B cell (primary cell): ENCODE measurements at regions not wholly inside any gene's neighbourhood (a gene's known extent, or its start where the extent isn't known, plus 50 kb on each side); places are given as distances from the start of the nearest gene placed in this dataset.
A peak's percentile ranks its signal among the peaks of the same experiment; 100 is the strongest.

Source experiments
- ATAC-seq: fragments of 200-7000 bp; cut with Tn5 transposase; one replicate; pipeline ENCODE4 v1.10.0; 2021; ENCODE audit warnings: low read depth, mild to moderate bottlenecking, moderate number of reproducible peaks, moderate library complexity
- CTCF ChIA-PET: fragments of 350-600 bp; sonication (Branson Sonifier 250); formaldehyde crosslinking; loops from one replicate; lab custom pipeline; 2021; ENCODE audit warnings: antibody characterized with exemption, inconsistent platforms; lab: Charles Lee
- POLR2A ChIA-PET: fragments of 350-600 bp; sonication (Branson Sonifier 250); formaldehyde crosslinking; loops from one replicate; lab custom pipeline; 2021; ENCODE audit warnings: antibody characterized with exemption; lab: Charles Lee
- DNase-seq: peaks from one replicate; pipeline ENCODE4 v3.0.0; 2013
- H2AFZ ChIP-seq: 2 replicates; pipeline ENCODE4 v1.6.1; 2012; ENCODE audit warnings: mild to moderate bottlenecking, low read depth, low read length; ENCODE audit not compliant: insufficient read depth, poor library complexity, severe bottlenecking
- H3K27ac ChIP-seq, 2 donors: 1 replicate in 1 of 2; 2 replicates in 1 of 2; pipeline ENCODE4 v1.5.1; 2012 to 2013; ENCODE audit warnings: low read length in 2 of 2, mild to moderate bottlenecking in 2 of 2, moderate library complexity in 1 of 2
- H3K27me3 ChIP-seq, 4 experiments: fragments of 200-600 bp in 1 of 4; sonication (generic) in 1 of 4; replicated peaks in 1 of 4; 1 replicate in 2 of 4; 2 replicates in 2 of 4; pipeline versions ENCODE4 v1.6.1 to v1.7.0; 2013 to 2016; ENCODE audit warnings: low read length in 3 of 4, mild to moderate bottlenecking in 2 of 4, mixed read lengths in 1 of 4, moderate library complexity in 1 of 4; ENCODE audit not compliant: insufficient read depth in 4 of 4, control insufficient read depth in 3 of 4; ENCODE audit errors: control extremely low read depth in 1 of 4
- H3K36me3 ChIP-seq, 2 experiments: replicated peaks in 1 of 2; 1 replicate in 1 of 2; 2 replicates in 1 of 2; pipeline versions ENCODE4 v1.6.1 to v1.7.1; 2013; ENCODE audit warnings: low read length in 1 of 2; ENCODE audit not compliant: insufficient read depth in 2 of 2, control insufficient read depth in 1 of 2; ENCODE audit errors: control extremely low read depth in 1 of 2, extremely low read depth in 1 of 2
- H3K4me1 ChIP-seq, 2 donors: fragments of 200-600 bp in 1 of 2; sonication (generic) in 1 of 2; 1 replicate in 1 of 2; 2 replicates in 1 of 2; pipeline versions ENCODE4 v1.5.1 to v1.6.1; 2013 to 2017; ENCODE audit warnings: low read length in 2 of 2; ENCODE audit not compliant: control insufficient read depth in 2 of 2, insufficient read depth in 2 of 2
- H3K4me2 ChIP-seq: replicated peaks from 2 replicates; pipeline ENCODE3; 2012; ENCODE audit warnings: mild to moderate bottlenecking, low read depth, low read length; ENCODE audit not compliant: poor library complexity, severe bottlenecking
- H3K4me3 ChIP-seq, 5 experiments: fragments of 200-600 bp in 1 of 5; sonication (generic) in 1 of 5; 1 replicate in 3 of 5; 2 replicates in 2 of 5; pipeline versions ENCODE4 v1.5.1 to v1.7.0; 2011 to 2016; ENCODE audit warnings: low read length in 4 of 5, mild to moderate bottlenecking in 4 of 5, low read depth in 2 of 5, control low read depth in 1 of 5, moderate library complexity in 1 of 5; ENCODE audit not compliant: insufficient read depth in 1 of 5; ENCODE audit errors: control extremely low read depth in 1 of 5, extremely low read depth in 1 of 5
- H3K79me2 ChIP-seq: fragments of 200-600 bp; sonication (generic); one replicate; pipeline ENCODE4 v1.6.0; 2016; ENCODE audit warnings: low read length; ENCODE audit not compliant: control insufficient read depth, insufficient read depth
- H3K9ac ChIP-seq: fragments of 200-600 bp; sonication (generic); 2 replicates; pipeline ENCODE4 v1.6.1; 2017; ENCODE audit warnings: mild to moderate bottlenecking, low read length, moderate library complexity
- H3K9me3 ChIP-seq, 3 donors: one replicate each; pipeline versions ENCODE4 v1.6.1 to v1.7.1; 2013; ENCODE audit warnings: low read length in 2 of 3; ENCODE audit not compliant: control insufficient read depth in 2 of 3, insufficient read depth in 1 of 3; ENCODE audit errors: control extremely low read depth in 1 of 3
- H4K20me1 ChIP-seq: 2 replicates; pipeline ENCODE4 v1.6.0; 2012; ENCODE audit warnings: mild to moderate bottlenecking, low read length; ENCODE audit not compliant: insufficient read depth, control insufficient read depth, poor library complexity, severe bottlenecking
- H3K27ac Mint-ChIP-seq: one replicate; pipeline ENCODE4 v1.8.0; 2021; ENCODE audit warnings: mixed read lengths
- H3K27me3 Mint-ChIP-seq: one replicate; pipeline ENCODE4 v1.8.0; 2021; ENCODE audit warnings: mixed read lengths
- H3K4me1 Mint-ChIP-seq: one replicate; pipeline ENCODE4 v1.8.0; 2021; ENCODE audit warnings: mixed read lengths
- H3K4me3 Mint-ChIP-seq: one replicate; pipeline ENCODE4 v1.8.0; 2021; ENCODE audit warnings: mixed read lengths
- H3K9me3 Mint-ChIP-seq: one replicate; pipeline ENCODE4 v1.8.0; 2022; ENCODE audit warnings: mixed read lengths; ENCODE audit not compliant: insufficient read depth
- EZH2 ChIP-seq: IDR thresholded peaks from 2 replicates; pipeline ENCODE4 v1.6.1; 2012; ENCODE audit warnings: borderline replicate concordance, low read depth, mild to moderate bottlenecking, moderate library complexity, low read length; ENCODE audit not compliant: insufficient read depth, poor library complexity, severe bottlenecking
- WGBS: methylation state at CpG from one replicate; pipeline ENCODE4 v1.1.5; 2013; ENCODE audit warnings: missing lambda C conversion rate; ENCODE audit not compliant: insufficient coverage; 5-methylcytosine and 5-hydroxymethylcytosine counted together
- intact Hi-C: fragments of 100-400 bp; cut with micrococcal nuclease; formaldehyde crosslinking; loops from one replicate; pipeline ENCODE4 v1.10.0; 2022
- TF ChIP-seq, protein P1 (sequence below): fragments of 200-600 bp; IDR thresholded peaks from one replicate; pipeline ENCODE4 v1.8.0; 2022; ENCODE audit warnings: antibody characterized with exemption, mild to moderate bottlenecking

DNA sequence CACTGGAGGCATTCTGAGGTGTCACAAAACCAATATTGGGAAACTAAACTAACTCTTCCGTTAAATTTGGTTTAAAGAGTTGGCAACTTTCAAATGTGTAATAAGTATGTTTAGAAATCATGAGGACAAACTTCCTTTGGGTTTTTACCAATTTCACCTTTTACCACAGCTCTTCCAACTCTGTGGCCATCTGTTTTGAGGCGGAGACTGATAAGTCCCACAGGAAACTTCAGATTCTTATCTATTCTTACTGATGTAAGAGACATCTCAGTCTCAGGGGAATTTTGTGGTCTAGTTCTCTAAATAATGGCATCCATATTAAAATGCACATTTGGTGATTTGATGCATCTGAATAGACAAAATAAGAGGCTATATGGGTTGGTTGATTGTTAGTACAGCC lies 229.2 kb upstream of the AFF2 start:
- peak; percentile 12 for DNase-seq
- CTCF ChIA-PET = no interaction called here
- WGBS = no CpG with 5 or more reads among the region's 2 CpGs
- peaks cover 23% of the 10 kb centered on the region for H3K4me1 Mint-ChIP-seq
- Histone ChIP-seq H3K9me3 (no peaks in the 10 kb centered on the region), H2AFZ (no peak overlapping the region), H3K4me3 (no peak overlapping the region), H3K27me3 (no peaks in the 10 kb centered on the region), H3K27ac (peak overlapping the region; percentile 36 to 75), H3K79me2 (no peaks in the 10 kb centered on the region), H4K20me1 (no peaks in the 10 kb centered on the region), H3K4me2 (no peak overlapping the region), H3K4me1 (peaks cover 19 to 22% of the 10 kb centered on the region in 2 donors), H3K36me3 (no peaks in the 10 kb centered on the region), H3K9ac (no peak overlapping the region)
- POLR2A ChIA-PET = no interaction called here
- no peak overlapping the region for H3K27ac Mint-ChIP-seq
- no peak overlapping the region for H3K4me3 Mint-ChIP-seq
- intact Hi-C loops = no loop called here
- no peaks in the 10 kb centered on the region for H3K27me3 Mint-ChIP-seq
- ATAC-seq = no peak
- no peaks in the 10 kb centered on the region for H3K9me3 Mint-ChIP-seq
- TF ChIP-seq, protein P1, sequence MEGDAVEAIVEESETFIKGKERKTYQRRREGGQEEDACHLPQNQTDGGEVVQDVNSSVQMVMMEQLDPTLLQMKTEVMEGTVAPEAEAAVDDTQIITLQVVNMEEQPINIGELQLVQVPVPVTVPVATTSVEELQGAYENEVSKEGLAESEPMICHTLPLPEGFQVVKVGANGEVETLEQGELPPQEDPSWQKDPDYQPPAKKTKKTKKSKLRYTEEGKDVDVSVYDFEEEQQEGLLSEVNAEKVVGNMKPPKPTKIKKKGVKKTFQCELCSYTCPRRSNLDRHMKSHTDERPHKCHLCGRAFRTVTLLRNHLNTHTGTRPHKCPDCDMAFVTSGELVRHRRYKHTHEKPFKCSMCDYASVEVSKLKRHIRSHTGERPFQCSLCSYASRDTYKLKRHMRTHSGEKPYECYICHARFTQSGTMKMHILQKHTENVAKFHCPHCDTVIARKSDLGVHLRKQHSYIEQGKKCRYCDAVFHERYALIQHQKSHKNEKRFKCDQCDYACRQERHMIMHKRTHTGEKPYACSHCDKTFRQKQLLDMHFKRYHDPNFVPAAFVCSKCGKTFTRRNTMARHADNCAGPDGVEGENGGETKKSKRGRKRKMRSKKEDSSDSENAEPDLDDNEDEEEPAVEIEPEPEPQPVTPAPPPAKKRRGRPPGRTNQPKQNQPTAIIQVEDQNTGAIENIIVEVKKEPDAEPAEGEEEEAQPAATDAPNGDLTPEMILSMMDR = no peak

DNA sequence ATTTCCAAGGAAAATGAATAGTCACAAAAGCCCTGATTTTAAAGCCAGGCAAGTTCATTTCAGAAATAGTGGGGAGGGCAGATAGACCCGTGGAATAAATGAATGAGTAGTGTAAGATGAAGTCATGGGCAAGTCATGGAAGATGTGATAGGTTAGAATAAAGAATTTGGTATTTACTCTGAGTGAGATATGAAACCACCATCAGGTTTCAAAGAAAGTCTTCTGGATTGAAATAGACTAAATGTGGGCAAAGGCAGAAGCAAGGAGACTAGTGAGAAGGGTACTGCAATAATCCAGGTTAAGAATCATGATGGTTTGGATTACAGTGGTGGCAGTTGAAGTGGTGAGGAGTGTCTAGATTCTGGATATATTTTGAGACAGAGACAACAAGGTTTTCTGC lies 218.5 kb upstream of the AFF2 start:
- WGBS = 71% methylated on average over 1 of the region's 1 CpG
- Mint-ChIP-seq H3K27ac (no peak overlapping the region), H3K9me3 (no peaks in the 10 kb centered on the region), H3K27me3 (no peaks in the 10 kb centered on the region), H3K4me3 (no peak overlapping the region), H3K4me1 (peaks cover 5% of the 10 kb centered on the region)
- Histone ChIP-seq H2AFZ (no peak overlapping the region), H3K27me3 (no peaks in the 10 kb centered on the region), H3K4me1 (peaks cover 0 to 6% of the 10 kb centered on the region in 2 donors), H3K36me3 (no peaks in the 10 kb centered on the region), H3K79me2 (no peaks in the 10 kb centered on the region), H3K27ac (no peak overlapping the region), H3K4me2 (no peak overlapping the region), H3K4me3 (no peak overlapping the region), H3K9ac (no peak overlapping the region), H3K9me3 (no peaks in the 10 kb centered on the region), H4K20me1 (no peaks in the 10 kb centered on the region)
- TF ChIP-seq EZH2 = no peak
- TF ChIP-seq, protein P1 = no peak
- DNase-seq = no peak
- CTCF ChIA-PET = no interaction called here
- ATAC-seq = no peak
- POLR2A ChIA-PET = no interaction called here
- intact Hi-C loops = no loop called here
